T-cell (primary cell): ENCODE measurements at regions not wholly inside any gene's neighbourhood (a gene's known extent, or its start where the extent isn't known, plus 50 kb on each side); places are given as distances from the start of the nearest gene placed in this dataset.
"Not testable (repeated sequence)": the region's sequence is repeated elsewhere in the genome, so short reads cannot be mapped to it uniquely, and the experiment has no call there.

Experiments
- ATAC-seq, 4 experiments: fragments of 200-7000 bp in 3 of 4; fragments of 150-1000 bp in 1 of 4; cut with Tn5 transposase; replicated peaks in 1 of 4; 1 replicate in 3 of 4; 2 replicates in 1 of 4; pipeline ENCODE4 v1.10.0; 2021; ENCODE audit warnings: moderate library complexity in 3 of 4, mild to moderate bottlenecking in 2 of 4, moderate number of reproducible peaks in 1 of 4
- CTCF ChIA-PET, 2 donors: fragments of 300-600 bp; sonication (Branson Sonifier 250); formaldehyde crosslinking; loops; one replicate each; lab custom pipeline; 2022; ENCODE audit warnings: antibody characterized with exemption in 2 of 2; lab: Charles Lee
- POLR2A ChIA-PET, 2 donors: fragments of 300-600 bp; sonication (Branson Sonifier 250); formaldehyde crosslinking; loops; one replicate each; lab custom pipeline; 2022; ENCODE audit warnings: antibody characterized with exemption in 2 of 2; lab: Charles Lee
- DNase-seq, 35 experiments: peaks; one replicate each; pipeline versions ENCODE4 v3.0.0 to v3.0.0-alpha.2; 2013 to 2023
- H3K27ac ChIP-seq: one replicate; pipeline ENCODE4 v1.5.1; 2013; ENCODE audit warnings: low read length
- H3K27me3 ChIP-seq, 2 experiments: replicated peaks in 1 of 2; 1 replicate in 1 of 2; 2 replicates in 1 of 2; pipeline versions ENCODE4 v1.6.1 to v1.7.0; 2013; ENCODE audit warnings: low read length in 1 of 2, mixed read lengths in 1 of 2; ENCODE audit not compliant: control insufficient read depth in 2 of 2, insufficient read depth in 2 of 2; ENCODE audit errors: extremely low read depth in 1 of 2
- H3K36me3 ChIP-seq, 2 donors: 1 replicate in 1 of 2; 2 replicates in 1 of 2; pipeline versions ENCODE4 v1.6.1 to v1.7.0; 2013; ENCODE audit warnings: low read length in 1 of 2; ENCODE audit not compliant: control insufficient read depth in 2 of 2, insufficient read depth in 1 of 2; ENCODE audit errors: extremely low read depth in 1 of 2
- H3K4me1 ChIP-seq, 2 experiments: 1 replicate in 1 of 2; 2 replicates in 1 of 2; pipeline versions ENCODE4 v1.6.1 to v1.7.0; 2013; ENCODE audit warnings: low read length in 2 of 2, mixed read lengths in 1 of 2; ENCODE audit not compliant: insufficient read depth in 2 of 2, control insufficient read depth in 1 of 2; ENCODE audit errors: extremely low read depth in 1 of 2
- H3K4me3 ChIP-seq, 2 donors: 1 replicate in 1 of 2; 2 replicates in 1 of 2; pipeline versions ENCODE4 v1.5.1 to v1.7.0; 2013; ENCODE audit warnings: mild to moderate bottlenecking in 2 of 2, low read length in 1 of 2, moderate library complexity in 1 of 2; ENCODE audit not compliant: control insufficient read depth in 1 of 2; ENCODE audit errors: extremely low read depth in 1 of 2
- H3K9me3 ChIP-seq: 2 replicates; pipeline ENCODE4 v1.7.0; 2013
- H3K27ac Mint-ChIP-seq, 2 donors: one replicate each; pipeline ENCODE4 v1.8.0; 2020 to 2021; ENCODE audit warnings: mild to moderate bottlenecking in 2 of 2, mixed read lengths in 2 of 2
- H3K27me3 Mint-ChIP-seq, 2 donors: one replicate each; pipeline ENCODE4 v1.8.0; 2021 to 2022; ENCODE audit warnings: mixed read lengths in 2 of 2
- H3K36me3 Mint-ChIP-seq: one replicate; pipeline ENCODE4 v1.8.0; 2021; ENCODE audit warnings: mixed read lengths
- H3K4me1 Mint-ChIP-seq, 3 donors: one replicate each; pipeline ENCODE4 v1.8.0; 2020 to 2022; ENCODE audit warnings: mixed read lengths in 3 of 3, mild to moderate bottlenecking in 1 of 3
- H3K4me3 Mint-ChIP-seq, 3 donors: one replicate each; pipeline ENCODE4 v1.8.0; 2020 to 2022; ENCODE audit warnings: mild to moderate bottlenecking in 3 of 3, mixed read lengths in 3 of 3, moderate library complexity in 3 of 3
- H3K9me3 Mint-ChIP-seq, 3 donors: one replicate each; pipeline ENCODE4 v1.8.0; 2020 to 2022; ENCODE audit warnings: mixed read lengths in 3 of 3
- WGBS: methylation state at CpG from one replicate; pipeline ENCODE4 v1.1.5; 2013; ENCODE audit warnings: missing lambda C conversion rate; ENCODE audit not compliant: insufficient coverage; 5-methylcytosine and 5-hydroxymethylcytosine counted together

- H3K36me3 ChIP-seq, H3K4me3 Mint-ChIP-seq, H3K27ac ChIP-seq, H3K27me3 Mint-ChIP-seq, H3K36me3 Mint-ChIP-seq, H3K4me1 ChIP-seq, H3K27ac Mint-ChIP-seq, ATAC-seq, POLR2A ChIA-PET, H3K4me1 Mint-ChIP-seq, H3K27me3 ChIP-seq, H3K9me3 ChIP-seq, DNase-seq, CTCF ChIA-PET, H3K4me3 ChIP-seq: not testable (repeated sequence)
- peaks cover 5 to 16% (median 6%) of the 10 kb centered on the region in 3 donors for H3K9me3 Mint-ChIP-seq
- WGBS: no CpG with 5 or more reads among the region's 2 CpGs
Measured at GRCh38 chr4:151549378-151549777, 140.4 kb downstream of the FHIP1A start.

- Histone ChIP-seq H3K27ac (no peak overlapping the region), H3K4me3 (no peak overlapping the region), H3K4me1 (no peaks in the 10 kb centered on the region), H3K36me3 (no peaks in the 10 kb centered on the region), H3K27me3 (peaks cover 0 to 3% of the 10 kb centered on the region in 2 experiments), H3K9me3 (no peaks in the 10 kb centered on the region)
- no peak for ATAC-seq
- Mint-ChIP-seq H3K27ac (no peak overlapping the region), H3K27me3 (peaks cover 10 to 28% of the 10 kb centered on the region in 2 donors), H3K9me3 (peaks cover 3 to 11% (median 3%) of the 10 kb centered on the region in 3 donors), H3K4me1 (no peaks in the 10 kb centered on the region), H3K36me3 (no peaks in the 10 kb centered on the region), H3K4me3 (no peak overlapping the region)
- WGBS: 25% methylated on average over 1 of the region's 2 CpGs
- DNase-seq: no peak
- ChIA-PET POLR2A (no interaction called here), CTCF (no interaction called here)
Measured at GRCh38 chr4:151553874-151554273, 144.9 kb downstream of the FHIP1A start.

DNA sequence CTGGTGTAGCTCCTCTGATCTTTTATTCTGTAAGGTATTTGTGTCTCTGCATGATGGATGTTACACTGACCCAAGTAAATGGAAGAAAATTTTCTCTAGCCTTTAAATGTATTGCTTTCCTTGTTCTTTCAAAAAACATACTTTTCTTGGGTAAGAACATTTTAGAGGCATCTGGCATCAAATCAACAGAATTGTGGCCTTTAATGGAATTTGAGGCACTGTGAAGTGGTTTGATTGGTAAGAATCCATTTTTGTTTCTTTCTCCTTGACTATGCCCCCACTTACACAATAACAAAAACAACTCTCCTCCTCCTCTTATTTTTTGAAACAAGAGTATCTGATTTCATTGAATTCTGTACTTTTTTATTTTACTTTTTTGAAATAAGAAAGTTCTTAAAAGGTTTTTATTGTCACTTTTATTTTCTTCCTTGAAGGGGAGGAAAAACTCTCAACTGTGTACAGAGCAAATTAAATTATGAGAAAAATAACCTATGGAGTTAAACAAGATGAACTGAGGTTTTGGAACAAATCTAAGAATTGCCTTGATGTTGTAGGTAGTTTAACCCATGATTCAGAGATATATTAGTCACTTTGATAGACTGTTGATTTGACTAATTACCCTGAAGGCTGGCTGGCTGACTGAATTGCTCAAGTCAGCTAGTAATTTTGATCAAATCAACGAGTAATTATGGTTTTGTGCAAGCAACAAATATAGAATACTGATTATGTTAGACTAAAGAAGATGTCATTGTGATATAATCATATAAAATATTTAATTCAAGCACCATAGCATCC lies 146.4 kb downstream of the FHIP1A start:
- H3K27me3 ChIP-seq: peaks cover 3% of the 10 kb centered on the region in 2 experiments
- no CpG with 5 or more reads among the region's 1 CpG for WGBS
- H3K27ac ChIP-seq: no peak overlapping the region
- Mint-ChIP-seq H3K27ac (no peak overlapping the region), H3K36me3 (no peaks in the 10 kb centered on the region), H3K4me1 (no peaks in the 10 kb centered on the region), H3K9me3 (peaks cover 0 to 6% (median 0%) of the 10 kb centered on the region in 3 donors), H3K4me3 (no peak overlapping the region), H3K27me3 (peaks cover 10 to 32% of the 10 kb centered on the region in 2 donors)
- ChIA-PET POLR2A (no interaction called here), CTCF (no interaction called here)
- H3K4me1 ChIP-seq: no peaks in the 10 kb centered on the region
- H3K36me3 ChIP-seq: no peaks in the 10 kb centered on the region
- ATAC-seq: no peak
- no peaks in the 10 kb centered on the region for H3K9me3 ChIP-seq
- no peak for DNase-seq
- H3K4me3 ChIP-seq: no peak overlapping the region

DNA sequence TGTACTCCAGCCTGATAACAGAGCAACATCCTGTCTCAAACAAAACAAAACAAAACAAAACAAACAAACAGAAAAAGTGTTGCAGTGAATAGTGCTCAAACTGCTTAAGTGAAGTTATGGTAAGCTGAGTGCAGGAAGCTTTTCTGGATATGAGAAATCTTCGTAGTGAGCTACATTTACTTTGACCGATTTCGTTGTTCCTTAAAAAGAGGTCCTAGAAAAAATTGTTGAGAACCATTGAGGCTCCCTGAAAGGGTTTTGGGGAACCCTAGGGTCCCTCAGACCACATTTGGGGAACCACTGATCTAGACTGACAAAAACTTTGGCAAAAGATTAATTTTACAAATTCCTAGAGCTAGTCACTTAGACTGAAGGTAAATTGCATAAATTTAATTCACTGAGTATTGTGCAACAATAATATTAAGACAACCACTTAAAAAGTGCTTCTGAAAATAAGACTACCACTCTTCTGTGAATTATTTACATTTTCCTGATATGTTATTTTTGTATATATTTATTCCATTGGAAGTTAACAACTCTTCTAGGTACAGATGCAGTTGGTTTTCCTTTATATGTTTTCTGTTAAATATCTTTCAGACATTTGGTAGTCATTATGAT lies 149.6 kb downstream of the FHIP1A start:
- Mint-ChIP-seq H3K9me3 (no peaks in the 10 kb centered on the region), H3K4me1 (peaks cover 6 to 7% (median 6%) of the 10 kb centered on the region in 3 donors), H3K4me3 (no peak overlapping the region), H3K36me3 (no peaks in the 10 kb centered on the region), H3K27me3 (peaks cover 20 to 35% of the 10 kb centered on the region in 2 donors), H3K27ac (no peak overlapping the region)
- Histone ChIP-seq H3K4me1 (peaks cover 0 to 2% of the 10 kb centered on the region in 2 experiments), H3K4me3 (no peak overlapping the region), H3K9me3 (no peaks in the 10 kb centered on the region), H3K27ac (no peak overlapping the region), H3K27me3 (peaks cover 0 to 3% of the 10 kb centered on the region in 2 experiments), H3K36me3 (no peaks in the 10 kb centered on the region)
- ChIA-PET CTCF (no interaction called here), POLR2A (no interaction called here)
- DNase-seq (no peak), ATAC-seq (no peak)
- WGBS: 96% methylated on average over 3 of the region's 3 CpGs

GRCh38 chr4:151559595-151559994 lies 150.6 kb downstream of the FHIP1A start:
- Mint-ChIP-seq H3K27ac (no peak overlapping the region), H3K36me3 (no peaks in the 10 kb centered on the region), H3K4me3 (no peak overlapping the region), H3K4me1 (peaks cover 6 to 15% (median 7%) of the 10 kb centered on the region in 3 donors), H3K27me3 (peaks cover 19 to 29% of the 10 kb centered on the region in 2 donors), H3K9me3 (no peaks in the 10 kb centered on the region)
- Histone ChIP-seq H3K4me3 (no peak overlapping the region), H3K9me3 (no peaks in the 10 kb centered on the region), H3K36me3 (no peaks in the 10 kb centered on the region), H3K27me3 (peaks cover 0 to 3% of the 10 kb centered on the region in 2 experiments), H3K27ac (no peak overlapping the region), H3K4me1 (peaks cover 0 to 2% of the 10 kb centered on the region in 2 experiments)
- WGBS: no CpG with 5 or more reads among the region's 2 CpGs
- CTCF ChIA-PET: no interaction called here
- no peak for DNase-seq
- POLR2A ChIA-PET: interaction anchor here in 1 of 2 donors (0.5 kb wide), 1 partner anchor 1506 kb away, joined by 3 read pairs; no protein-coding TSS in a partner anchor
- no peak for ATAC-seq

DNA sequence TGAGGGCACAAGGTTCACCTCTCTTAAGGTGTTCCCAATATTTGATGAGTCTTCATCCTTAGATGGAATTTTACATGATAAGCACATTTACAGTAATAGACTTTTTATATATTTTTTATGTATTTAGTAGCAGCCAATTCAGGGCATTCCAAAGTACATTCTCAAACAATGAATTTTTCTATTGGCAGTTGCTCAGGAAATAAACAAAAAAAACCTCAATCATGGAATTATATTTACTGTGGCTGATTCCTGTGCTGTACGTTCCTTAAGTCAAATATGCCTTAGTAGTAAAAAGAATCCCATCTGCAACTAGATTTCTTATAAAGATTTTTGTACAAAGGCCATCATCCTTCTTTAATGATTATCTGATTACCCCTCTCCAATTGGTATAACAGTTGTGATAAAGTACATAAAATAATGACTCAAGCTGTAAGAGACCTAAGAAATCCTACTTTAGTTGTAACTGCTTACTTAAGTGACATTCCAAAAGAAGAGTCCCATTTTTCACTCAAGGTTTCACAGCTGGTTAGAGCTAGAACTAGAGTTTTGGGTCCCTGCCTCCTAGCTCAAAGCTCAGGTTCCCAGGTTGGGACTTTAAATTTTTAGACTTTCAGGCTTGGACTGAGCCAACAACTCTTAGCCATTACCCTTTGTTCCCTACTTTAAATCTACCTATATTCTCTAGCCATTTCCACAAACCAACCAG lies 152.7 kb downstream of the FHIP1A start:
- Mint-ChIP-seq H3K27me3 (peaks cover 23 to 25% of the 10 kb centered on the region in 2 donors), H3K4me3 (no peak overlapping the region), H3K36me3 (no peaks in the 10 kb centered on the region), H3K9me3 (no peaks in the 10 kb centered on the region), H3K4me1 (peaks cover 6 to 15% (median 7%) of the 10 kb centered on the region in 3 donors), H3K27ac (no peak overlapping the region)
- Histone ChIP-seq H3K36me3 (no peaks in the 10 kb centered on the region), H3K9me3 (no peaks in the 10 kb centered on the region), H3K27me3 (peaks cover 0 to 3% of the 10 kb centered on the region in 2 experiments), H3K27ac (no peak overlapping the region), H3K4me1 (peaks cover 0 to 2% of the 10 kb centered on the region in 2 experiments), H3K4me3 (no peak overlapping the region)
- DNase-seq (no peak), ATAC-seq (no peak)
- POLR2A ChIA-PET: no interaction called here
- no CpG with 5 or more reads among the region's 1 CpG for WGBS
- CTCF ChIA-PET: no interaction called here
